ENCODE measurements at regions not wholly inside any gene's neighbourhood (a gene's known extent, or its start where the extent isn't known, plus 50 kb on each side); places are given as distances from the start of the nearest gene placed in this dataset.

GRCh38 chrY:8326944-8327343 is 1010.3 kb upstream of the TSPY4 start:
- Histone ChIP-seq H3K4me3 (no peak overlapping the region), H3K27me3 (no peaks in the 10 kb centered on the region), H3K36me3 (no peaks in the 10 kb centered on the region), H3K27ac (no peak overlapping the region), H3K9me3 (no peaks in the 10 kb centered on the region), H3K4me1 (no peaks in the 10 kb centered on the region)
- no peak for DNase-seq (ENCODE audit: low spot score in 2 of 2)
- TF ChIP-seq EP300 (IDR thresholded peaks at IDR 0.05) = no peak
- TF ChIP-seq POLR2AphosphoS5 (IDR thresholded peaks at IDR 0.05) = no peak
- TF ChIP-seq POLR2A (IDR thresholded peaks at IDR 0.05) = no peak
- no peak for TF ChIP-seq CTCF (IDR thresholded peaks at IDR 0.05)
- WGBS = no CpG with 5 or more reads among the region's 2 CpGs

- no peak for DNase-seq (ENCODE audit: low spot score in 2 of 2)
- Histone ChIP-seq H3K27ac (no peak overlapping the region), H3K4me3 (no peak overlapping the region), H3K36me3 (no peaks in the 10 kb centered on the region), H3K4me1 (no peaks in the 10 kb centered on the region), H3K27me3 (no peaks in the 10 kb centered on the region), H3K9me3 (no peaks in the 10 kb centered on the region)
- TF ChIP-seq POLR2A (IDR thresholded peaks at IDR 0.05) = no peak
- no peak for TF ChIP-seq POLR2AphosphoS5 (IDR thresholded peaks at IDR 0.05)
- TF ChIP-seq CTCF (IDR thresholded peaks at IDR 0.05) = no peak
- TF ChIP-seq EP300 (IDR thresholded peaks at IDR 0.05) = no peak
- WGBS = no CpG with 5 or more reads among the region's 1 CpG
Observed at GRCh38 chrY:8327708-8328354, 1009.4 kb upstream of the TSPY4 start.

- DNase-seq (ENCODE audit: low spot score in 2 of 2) = no peak
- no peak overlapping the region for H3K27ac ChIP-seq
- no peaks in the 10 kb centered on the region for H3K9me3 ChIP-seq
- H3K27me3 ChIP-seq = no peaks in the 10 kb centered on the region
- H3K4me1 ChIP-seq = no peaks in the 10 kb centered on the region
- no peak overlapping the region for H3K4me3 ChIP-seq
- no peaks in the 10 kb centered on the region for H3K36me3 ChIP-seq
- no peak for TF ChIP-seq POLR2AphosphoS5 (IDR thresholded peaks at IDR 0.05)
- TF ChIP-seq EP300 (IDR thresholded peaks at IDR 0.05) = no peak
- TF ChIP-seq CTCF (IDR thresholded peaks at IDR 0.05) = no peak
- TF ChIP-seq POLR2A (IDR thresholded peaks at IDR 0.05) = no peak
- no CpG with 5 or more reads among the region's 2 CpGs for WGBS
Observed at GRCh38 chrY:8329431-8329830, 1007.8 kb upstream of the TSPY4 start.

GRCh38 chrY:8329929-8330328 is 1007.3 kb upstream of the TSPY4 start:
- TF ChIP-seq POLR2A (IDR thresholded peaks at IDR 0.05) (no peak), EP300 (IDR thresholded peaks at IDR 0.05) (no peak), POLR2AphosphoS5 (IDR thresholded peaks at IDR 0.05) (no peak), CTCF (IDR thresholded peaks at IDR 0.05) (no peak)
- no CpG with 5 or more reads among the region's 3 CpGs for WGBS
- Histone ChIP-seq H3K36me3 (no peaks in the 10 kb centered on the region), H3K27ac (no peak overlapping the region), H3K4me1 (no peaks in the 10 kb centered on the region), H3K27me3 (no peaks in the 10 kb centered on the region), H3K4me3 (no peak overlapping the region), H3K9me3 (no peaks in the 10 kb centered on the region)
- no peak for DNase-seq (ENCODE audit: low spot score in 2 of 2)

- WGBS = no CpG with 5 or more reads among the region's 3 CpGs
- TF ChIP-seq POLR2A (IDR thresholded peaks at IDR 0.05) (no peak), POLR2AphosphoS5 (IDR thresholded peaks at IDR 0.05) (no peak), EP300 (IDR thresholded peaks at IDR 0.05) (no peak), CTCF (IDR thresholded peaks at IDR 0.05) (no peak)
- Histone ChIP-seq H3K27me3 (no peaks in the 10 kb centered on the region), H3K4me1 (no peaks in the 10 kb centered on the region), H3K4me3 (no peak overlapping the region), H3K36me3 (no peaks in the 10 kb centered on the region), H3K27ac (no peak overlapping the region), H3K9me3 (no peaks in the 10 kb centered on the region)
- DNase-seq (ENCODE audit: low spot score in 2 of 2) = no peak
Observed at GRCh38 chrY:8333328-8333727, 1003.9 kb upstream of the TSPY4 start.
